Vagina (tissue), 2 donors: ENCODE measurements at regions not wholly inside any gene's neighbourhood (a gene's known extent, or its start where the extent isn't known, plus 50 kb on each side); places are given as distances from the start of the nearest gene placed in this dataset.

Source experiments
- POLR2A ChIP-seq, 2 donors: fragments of 450-650 bp; IDR thresholded peaks; one replicate each; pipeline ENCODE4 v1.6.1; 2017; ENCODE audit warnings: antibody characterized with exemption in 2 of 2, mild to moderate bottlenecking in 2 of 2, moderate library complexity in 2 of 2
- POLR2AphosphoS5 ChIP-seq, 2 donors: sonication (generic); formaldehyde crosslinking; IDR thresholded peaks; one replicate each; pipeline ENCODE4 v1.9.0; 2017; ENCODE audit warnings: antibody characterized with exemption in 2 of 2, mild to moderate bottlenecking in 2 of 2, low read depth in 1 of 2; ENCODE audit not compliant: insufficient read depth in 1 of 2
- TF ChIP-seq, protein P1 (sequence below), 3 experiments: fragments of 450-650 bp in 2 of 3; fragments of 200-600 bp in 1 of 3; sonication (generic) in 1 of 3; IDR thresholded peaks; one replicate each; pipeline ENCODE4 v1.5.1; 2017 to 2019; ENCODE audit warnings: antibody characterized with exemption in 3 of 3, mild to moderate bottlenecking in 2 of 3, moderate library complexity in 2 of 3

DNA sequence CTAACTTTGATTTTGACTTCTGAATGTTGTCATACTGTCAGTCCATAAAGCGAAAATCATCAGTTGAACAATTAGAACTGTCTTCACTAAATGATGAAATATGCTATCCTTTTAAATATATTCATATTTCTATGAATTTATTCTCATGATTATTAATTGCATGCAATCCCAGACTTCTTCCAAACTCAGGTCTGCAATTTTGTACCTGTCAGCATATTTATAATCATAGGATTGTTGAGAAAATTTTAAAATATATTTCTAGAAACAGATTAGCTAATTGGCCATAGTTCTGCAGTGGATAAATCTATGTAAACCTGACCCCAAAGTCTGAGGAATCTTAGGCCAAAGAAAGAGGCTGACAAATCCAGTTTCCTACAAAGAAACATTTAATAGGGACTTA lies 347.5 kb downstream of the SLCO4C1 start:
- no peak for TF ChIP-seq POLR2A (IDR thresholded peaks at IDR 0.05)
- TF ChIP-seq, protein P1, sequence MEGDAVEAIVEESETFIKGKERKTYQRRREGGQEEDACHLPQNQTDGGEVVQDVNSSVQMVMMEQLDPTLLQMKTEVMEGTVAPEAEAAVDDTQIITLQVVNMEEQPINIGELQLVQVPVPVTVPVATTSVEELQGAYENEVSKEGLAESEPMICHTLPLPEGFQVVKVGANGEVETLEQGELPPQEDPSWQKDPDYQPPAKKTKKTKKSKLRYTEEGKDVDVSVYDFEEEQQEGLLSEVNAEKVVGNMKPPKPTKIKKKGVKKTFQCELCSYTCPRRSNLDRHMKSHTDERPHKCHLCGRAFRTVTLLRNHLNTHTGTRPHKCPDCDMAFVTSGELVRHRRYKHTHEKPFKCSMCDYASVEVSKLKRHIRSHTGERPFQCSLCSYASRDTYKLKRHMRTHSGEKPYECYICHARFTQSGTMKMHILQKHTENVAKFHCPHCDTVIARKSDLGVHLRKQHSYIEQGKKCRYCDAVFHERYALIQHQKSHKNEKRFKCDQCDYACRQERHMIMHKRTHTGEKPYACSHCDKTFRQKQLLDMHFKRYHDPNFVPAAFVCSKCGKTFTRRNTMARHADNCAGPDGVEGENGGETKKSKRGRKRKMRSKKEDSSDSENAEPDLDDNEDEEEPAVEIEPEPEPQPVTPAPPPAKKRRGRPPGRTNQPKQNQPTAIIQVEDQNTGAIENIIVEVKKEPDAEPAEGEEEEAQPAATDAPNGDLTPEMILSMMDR (IDR thresholded peaks at IDR 0.05), result no peak
- TF ChIP-seq POLR2AphosphoS5 (IDR thresholded peaks at IDR 0.05; ENCODE audit: insufficient read depth in 1 of 2, low read depth in 1 of 2), result no peak
